ENCODE measurements at regions not wholly inside any gene's neighbourhood (a gene's known extent, or its start where the extent isn't known, plus 50 kb on each side); places are given as distances from the start of the nearest gene placed in this dataset.

- H3K36me3 Mint-ChIP-seq (ENCODE audit: low read depth) = no peaks in the 10 kb centered on the region
- no peaks in the 10 kb centered on the region for H3K4me1 Mint-ChIP-seq (ENCODE audit: low read depth)
- CTCF ChIA-PET = no interaction called here
- peaks cover 0 to 12% of the 10 kb centered on the region in 2 experiments for H3K9me3 ChIP-seq (ENCODE audit: control insufficient read depth in 1 of 2, insufficient read depth in 1 of 2, low read length in 2 of 2)
- no peak for TF ChIP-seq CTCF (IDR thresholded peaks at IDR 0.05)
- intact Hi-C loops (cut with DNase I, micrococcal nuclease) = no loop called here
- POLR2A ChIA-PET = no interaction called here
- no peak overlapping the region for H3K4me3 ChIP-seq (ENCODE audit: low read length)
- ATAC-seq (ENCODE audit: poor library complexity) (no peak), DNase-seq (no peak)
- no peaks in the 10 kb centered on the region for H3K36me3 ChIP-seq (ENCODE audit: insufficient read depth, low read length)
- H3K27me3 Mint-ChIP-seq = peaks cover 15% of the 10 kb centered on the region
- H3K27ac ChIP-seq (ENCODE audit: low read depth in 1 of 2, low read length in 2 of 2) = no peak overlapping the region
- peaks cover 0 to 5% of the 10 kb centered on the region in 2 experiments for H3K27me3 ChIP-seq (ENCODE audit: control insufficient read depth in 1 of 2, insufficient read depth in 2 of 2, low read length in 2 of 2)
- H3K9me3 Mint-ChIP-seq = no peaks in the 10 kb centered on the region
- no peak overlapping the region for H3K4me3 Mint-ChIP-seq
- H3K4me1 ChIP-seq (ENCODE audit: insufficient read depth, low read length) = no peaks in the 10 kb centered on the region
- H3K27ac Mint-ChIP-seq = no peak overlapping the region
Observed at GRCh38 chr6:3593161-3593560, 136.3 kb upstream of the SLC22A23 start.

GRCh38 chr6:3592371-3592941, 135.6 kb upstream of the SLC22A23 start:
- intact Hi-C loops (cut with DNase I, micrococcal nuclease) = no loop called here
- Mint-ChIP-seq H3K36me3 (ENCODE audit: low read depth) (no peaks in the 10 kb centered on the region), H3K4me3 (no peak overlapping the region), H3K4me1 (ENCODE audit: low read depth) (no peaks in the 10 kb centered on the region), H3K9me3 (peaks cover 3% of the 10 kb centered on the region), H3K27me3 (peaks cover 15% of the 10 kb centered on the region), H3K27ac (no peak overlapping the region)
- ChIA-PET CTCF (no interaction called here), POLR2A (no interaction called here)
- H3K27ac ChIP-seq (ENCODE audit: low read depth in 1 of 2, low read length in 2 of 2) = no peak overlapping the region
- ATAC-seq (ENCODE audit: poor library complexity) (no peak), DNase-seq (peak in 2 of 14 experiments; percentile 31 to 53)
- peaks cover 3 to 16% of the 10 kb centered on the region in 2 experiments for H3K9me3 ChIP-seq (ENCODE audit: control insufficient read depth in 1 of 2, insufficient read depth in 1 of 2, low read length in 2 of 2)
- no peaks in the 10 kb centered on the region for H3K36me3 ChIP-seq (ENCODE audit: insufficient read depth, low read length)
- no peak overlapping the region for H3K4me3 ChIP-seq (ENCODE audit: low read length)
- peaks cover 0 to 7% of the 10 kb centered on the region in 2 experiments for H3K27me3 ChIP-seq (ENCODE audit: control insufficient read depth in 1 of 2, insufficient read depth in 2 of 2, low read length in 2 of 2)
- no peaks in the 10 kb centered on the region for H3K4me1 ChIP-seq (ENCODE audit: insufficient read depth, low read length)
- no peak for TF ChIP-seq CTCF (IDR thresholded peaks at IDR 0.05)

- ATAC-seq (ENCODE audit: poor library complexity) = no peak
- Mint-ChIP-seq H3K4me1 (ENCODE audit: low read depth) (no peaks in the 10 kb centered on the region), H3K27me3 (peaks cover 19% of the 10 kb centered on the region), H3K9me3 (peaks cover 6% of the 10 kb centered on the region), H3K27ac (no peak overlapping the region), H3K36me3 (ENCODE audit: low read depth) (no peaks in the 10 kb centered on the region), H3K4me3 (no peak overlapping the region)
- intact Hi-C loops (cut with DNase I, micrococcal nuclease) = no loop called here
- no peak overlapping the region for H3K4me3 ChIP-seq (ENCODE audit: low read length)
- no peak for DNase-seq
- CTCF ChIA-PET = no interaction called here
- peaks cover 3 to 7% of the 10 kb centered on the region in 2 experiments for H3K27me3 ChIP-seq (ENCODE audit: control insufficient read depth in 1 of 2, insufficient read depth in 2 of 2, low read length in 2 of 2)
- POLR2A ChIA-PET = no interaction called here
- no peak for TF ChIP-seq CTCF (IDR thresholded peaks at IDR 0.05)
- H3K27ac ChIP-seq (ENCODE audit: low read depth in 1 of 2, low read length in 2 of 2) = no peak overlapping the region
- peaks cover 8 to 16% of the 10 kb centered on the region in 2 experiments for H3K9me3 ChIP-seq (ENCODE audit: control insufficient read depth in 1 of 2, insufficient read depth in 1 of 2, low read length in 2 of 2)
- H3K4me1 ChIP-seq (ENCODE audit: insufficient read depth, low read length) = no peaks in the 10 kb centered on the region
- no peaks in the 10 kb centered on the region for H3K36me3 ChIP-seq (ENCODE audit: insufficient read depth, low read length)
Observed at GRCh38 chr6:3591970-3592369, 135.1 kb upstream of the SLC22A23 start.
